RWPE1 (cell line): ENCODE measurements at regions not wholly inside any gene's neighbourhood (a gene's known extent, or its start where the extent isn't known, plus 50 kb on each side); places are given as distances from the start of the nearest gene placed in this dataset.

Experiments
- CTCF ChIA-PET: fragments of 350-600 bp; sonication (Branson Sonifier 250); formaldehyde crosslinking; extraction: SDS; loops from one replicate; lab custom pipeline; 2021; lab: Yijun Ruan, JAX
- POLR2A ChIA-PET: fragments of 400-600 bp; formaldehyde crosslinking; extraction: SDS; loops from one replicate; lab custom pipeline; 2020; ENCODE audit warnings: antibody characterized with exemption; ENCODE audit not compliant: low non-redundant PET; lab: Yijun Ruan, JAX
- DNase-seq: peaks from one replicate; pipeline ENCODE4 v3.0.0; 2012; ENCODE audit warnings: low spot score
- H3K27ac ChIP-seq: fragments of 450-650 bp; 2 replicates; pipeline ENCODE4 v1.5.1; 2017
- TF ChIP-seq, protein P1 (sequence below): fragments of 450-650 bp; conservative IDR thresholded peaks from 2 replicates; pipeline ENCODE4 v1.5.1; 2017; ENCODE audit warnings: low read depth, mild to moderate bottlenecking

- H3K27ac ChIP-seq: no peak overlapping the region
- TF ChIP-seq, protein P1, sequence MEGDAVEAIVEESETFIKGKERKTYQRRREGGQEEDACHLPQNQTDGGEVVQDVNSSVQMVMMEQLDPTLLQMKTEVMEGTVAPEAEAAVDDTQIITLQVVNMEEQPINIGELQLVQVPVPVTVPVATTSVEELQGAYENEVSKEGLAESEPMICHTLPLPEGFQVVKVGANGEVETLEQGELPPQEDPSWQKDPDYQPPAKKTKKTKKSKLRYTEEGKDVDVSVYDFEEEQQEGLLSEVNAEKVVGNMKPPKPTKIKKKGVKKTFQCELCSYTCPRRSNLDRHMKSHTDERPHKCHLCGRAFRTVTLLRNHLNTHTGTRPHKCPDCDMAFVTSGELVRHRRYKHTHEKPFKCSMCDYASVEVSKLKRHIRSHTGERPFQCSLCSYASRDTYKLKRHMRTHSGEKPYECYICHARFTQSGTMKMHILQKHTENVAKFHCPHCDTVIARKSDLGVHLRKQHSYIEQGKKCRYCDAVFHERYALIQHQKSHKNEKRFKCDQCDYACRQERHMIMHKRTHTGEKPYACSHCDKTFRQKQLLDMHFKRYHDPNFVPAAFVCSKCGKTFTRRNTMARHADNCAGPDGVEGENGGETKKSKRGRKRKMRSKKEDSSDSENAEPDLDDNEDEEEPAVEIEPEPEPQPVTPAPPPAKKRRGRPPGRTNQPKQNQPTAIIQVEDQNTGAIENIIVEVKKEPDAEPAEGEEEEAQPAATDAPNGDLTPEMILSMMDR: no peak
- ChIA-PET CTCF (interaction anchor here (0.6 kb wide), 1 partner anchor 123 kb away, joined by 5 read pairs; no protein-coding TSS in a partner anchor), POLR2A (no interaction called here)
- no peak for DNase-seq
Measured at GRCh38 chr21:35905963-35906345, 154.4 kb downstream of the SETD4 start.

DNA sequence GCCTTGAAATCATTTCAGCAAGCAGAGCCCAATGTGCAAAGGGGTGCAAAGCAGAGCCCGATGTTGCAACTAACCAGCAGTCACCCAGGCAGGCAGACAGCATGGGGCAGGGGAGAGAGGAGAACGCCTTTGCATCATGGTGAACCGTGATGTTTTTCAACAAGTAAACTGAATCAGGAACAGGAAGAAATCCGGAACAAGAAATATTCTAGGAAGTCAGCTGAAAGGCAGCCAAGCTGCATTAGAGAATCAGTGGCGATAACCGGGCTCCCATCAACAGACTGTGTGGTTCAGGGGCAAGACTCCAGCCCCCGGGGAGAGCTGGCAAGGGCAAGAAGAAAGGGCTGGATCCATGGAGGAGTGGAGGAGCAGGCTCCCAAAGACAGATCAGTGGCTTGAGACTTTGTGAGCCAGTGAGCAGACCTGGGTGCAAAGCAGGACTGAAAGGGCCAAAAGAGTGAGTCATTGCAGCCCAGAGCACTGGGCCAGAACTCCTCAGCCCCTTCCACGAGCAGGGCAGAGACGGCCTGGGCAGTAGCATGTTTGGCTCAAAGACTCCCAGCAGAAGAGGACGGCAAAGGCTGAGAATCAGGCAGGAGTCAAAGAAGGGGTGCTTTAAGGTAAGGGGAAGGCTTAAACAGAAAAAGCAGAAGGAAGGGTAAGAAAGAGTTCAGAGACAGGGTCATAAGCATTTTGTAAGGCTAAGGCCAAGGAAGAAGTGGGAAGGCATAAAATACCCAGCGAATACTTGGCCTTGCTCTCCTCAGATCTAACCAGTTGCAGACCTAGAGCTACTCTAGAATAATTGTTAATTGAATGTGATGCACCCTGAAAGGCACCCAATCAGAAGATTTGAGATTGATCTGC is 155.0 kb downstream of the SETD4 start:
- ChIA-PET POLR2A (no interaction called here), CTCF (no interaction called here)
- H3K27ac ChIP-seq: no peak overlapping the region
- no peak for DNase-seq
- TF ChIP-seq, protein P1: no peak

- DNase-seq: no peak
- no peak overlapping the region for H3K27ac ChIP-seq
- POLR2A ChIA-PET: no interaction called here
- TF ChIP-seq, protein P1: no peak
- CTCF ChIA-PET: interaction anchor here (0.6 kb wide), 1 partner anchor 88 kb away, joined by 6 read pairs; no protein-coding TSS in a partner anchor
Measured at GRCh38 chr21:35900539-35900938, 159.8 kb downstream of the SETD4 start.

GRCh38 chr21:35896060-35896459 is 164.3 kb downstream of the SETD4 start:
- DNase-seq: no peak
- H3K27ac ChIP-seq: no peak overlapping the region
- ChIA-PET POLR2A (interaction anchor here (0.6 kb wide), 1 partner anchor 122 kb away, joined by 3 read pairs; no protein-coding TSS in a partner anchor), CTCF (no interaction called here)
- TF ChIP-seq, protein P1: no peak

GRCh38 chr21:35895598-35895997 is 164.7 kb downstream of the SETD4 start:
- ChIA-PET CTCF (no interaction called here), POLR2A (interaction anchor here (0.6 kb wide), 1 partner anchor 122 kb away, joined by 3 read pairs; no protein-coding TSS in a partner anchor)
- TF ChIP-seq, protein P1: no peak
- no peak for DNase-seq
- no peak overlapping the region for H3K27ac ChIP-seq

DNA sequence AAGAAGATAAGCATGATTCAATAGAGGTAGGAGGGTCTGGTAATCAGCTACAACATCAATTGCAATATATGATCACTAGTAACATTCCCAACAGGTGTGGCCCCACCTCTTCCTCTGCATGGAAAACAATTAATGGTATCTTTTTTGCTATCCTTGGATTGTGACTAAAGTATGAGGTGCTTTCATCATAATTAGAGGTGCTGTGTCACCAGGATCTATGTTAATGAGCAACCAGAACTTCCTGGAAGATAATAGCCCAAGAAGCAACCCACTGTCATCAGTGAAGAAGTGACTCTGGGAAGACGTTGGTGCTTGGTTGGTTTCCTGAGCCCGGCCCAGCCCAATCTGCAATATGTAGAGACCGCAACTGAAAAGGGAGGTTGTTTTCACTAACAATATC is 167.2 kb downstream of the SETD4 start:
- ChIA-PET CTCF (no interaction called here), POLR2A (no interaction called here)
- TF ChIP-seq, protein P1: no peak
- no peak overlapping the region for H3K27ac ChIP-seq
- DNase-seq: no peak
